Endothelial cell (in vitro differentiated cells): ENCODE measurements at regions not wholly inside any gene's neighbourhood (a gene's known extent, or its start where the extent isn't known, plus 50 kb on each side); places are given as distances from the start of the nearest gene placed in this dataset.

ENCODE experiments used
- DNase-seq: peaks from one replicate; pipeline ENCODE4 v3.0.0; 2021; ENCODE audit warnings: low spot score
- H3K27ac Mint-ChIP-seq: one replicate; pipeline ENCODE4 v1.8.0; 2021; ENCODE audit warnings: mixed read lengths, inconsistent platforms; ENCODE audit not compliant: unreplicated experiment
- H3K27me3 Mint-ChIP-seq: one replicate; pipeline ENCODE4 v1.8.0; 2021; ENCODE audit warnings: mild to moderate bottlenecking, moderate library complexity, mixed read lengths, inconsistent platforms; ENCODE audit not compliant: unreplicated experiment
- H3K36me3 Mint-ChIP-seq: one replicate; pipeline ENCODE4 v1.8.0; 2021; ENCODE audit warnings: mild to moderate bottlenecking, low read depth, mixed read lengths, inconsistent platforms; ENCODE audit not compliant: unreplicated experiment
- H3K4me1 Mint-ChIP-seq: one replicate; pipeline ENCODE4 v1.8.0; 2021; ENCODE audit warnings: mild to moderate bottlenecking, mixed read lengths, inconsistent platforms; ENCODE audit not compliant: unreplicated experiment
- H3K4me3 Mint-ChIP-seq: one replicate; pipeline ENCODE4 v1.8.0; 2021; ENCODE audit warnings: mild to moderate bottlenecking, mixed read lengths, inconsistent platforms; ENCODE audit not compliant: unreplicated experiment
- H3K9me3 Mint-ChIP-seq: one replicate; pipeline ENCODE4 v1.8.0; 2021; ENCODE audit warnings: mixed read lengths, inconsistent platforms; ENCODE audit not compliant: unreplicated experiment
- TF ChIP-seq, protein P1 (sequence below): fragments of 200-600 bp; sonication (generic); IDR thresholded peaks from one replicate; pipeline ENCODE4 v1.5.0; 2021; ENCODE audit warnings: antibody characterized with exemption; ENCODE audit not compliant: unreplicated experiment

DNA sequence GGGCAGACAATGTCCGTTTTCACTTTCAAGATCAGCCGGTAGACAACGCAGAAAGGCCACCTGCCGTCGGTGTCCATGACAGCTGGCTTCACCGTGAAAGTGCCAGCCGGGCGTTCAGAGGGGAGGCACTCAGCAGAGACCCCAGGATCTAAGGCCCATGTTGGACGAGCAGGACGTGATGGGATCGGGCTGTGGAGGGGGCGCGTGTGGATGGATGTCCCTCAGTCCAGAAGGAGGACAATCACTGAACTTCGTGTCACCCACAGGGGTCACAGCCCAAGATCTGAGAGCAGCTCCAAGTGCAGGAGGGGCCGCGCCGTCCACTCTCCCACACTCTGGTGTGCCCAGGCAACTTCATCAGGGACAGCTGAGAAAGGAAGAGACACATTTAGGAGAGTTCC lies 164.4 kb downstream of the BRD1 start:
- Mint-ChIP-seq H3K4me3 (no peak overlapping the region), H3K9me3 (no peaks in the 10 kb centered on the region), H3K36me3 (no peaks in the 10 kb centered on the region), H3K27ac (no peak overlapping the region), H3K27me3 (peaks cover 8% of the 10 kb centered on the region), H3K4me1 (peaks cover 41% of the 10 kb centered on the region)
- TF ChIP-seq, protein P1, sequence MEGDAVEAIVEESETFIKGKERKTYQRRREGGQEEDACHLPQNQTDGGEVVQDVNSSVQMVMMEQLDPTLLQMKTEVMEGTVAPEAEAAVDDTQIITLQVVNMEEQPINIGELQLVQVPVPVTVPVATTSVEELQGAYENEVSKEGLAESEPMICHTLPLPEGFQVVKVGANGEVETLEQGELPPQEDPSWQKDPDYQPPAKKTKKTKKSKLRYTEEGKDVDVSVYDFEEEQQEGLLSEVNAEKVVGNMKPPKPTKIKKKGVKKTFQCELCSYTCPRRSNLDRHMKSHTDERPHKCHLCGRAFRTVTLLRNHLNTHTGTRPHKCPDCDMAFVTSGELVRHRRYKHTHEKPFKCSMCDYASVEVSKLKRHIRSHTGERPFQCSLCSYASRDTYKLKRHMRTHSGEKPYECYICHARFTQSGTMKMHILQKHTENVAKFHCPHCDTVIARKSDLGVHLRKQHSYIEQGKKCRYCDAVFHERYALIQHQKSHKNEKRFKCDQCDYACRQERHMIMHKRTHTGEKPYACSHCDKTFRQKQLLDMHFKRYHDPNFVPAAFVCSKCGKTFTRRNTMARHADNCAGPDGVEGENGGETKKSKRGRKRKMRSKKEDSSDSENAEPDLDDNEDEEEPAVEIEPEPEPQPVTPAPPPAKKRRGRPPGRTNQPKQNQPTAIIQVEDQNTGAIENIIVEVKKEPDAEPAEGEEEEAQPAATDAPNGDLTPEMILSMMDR, result no peak
- no peak for DNase-seq

DNA sequence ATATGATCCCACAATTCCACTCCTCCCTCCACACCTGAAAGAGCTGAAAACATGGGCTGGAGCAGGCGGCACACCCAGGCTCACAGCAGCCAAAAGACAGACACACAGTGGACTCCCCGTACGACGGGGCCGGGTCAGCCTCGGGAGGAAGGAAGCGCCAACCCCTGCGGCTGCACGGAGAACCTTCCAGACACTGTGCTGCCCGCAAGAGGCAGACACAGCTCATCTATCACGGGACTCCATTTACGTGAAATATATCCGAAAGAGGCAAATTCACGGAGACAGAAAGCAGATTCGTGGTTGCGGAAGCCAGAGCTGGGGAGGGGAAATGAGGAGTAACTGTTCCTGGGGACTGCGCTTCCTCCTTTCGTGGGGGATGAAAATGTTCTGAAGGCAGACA lies 165.0 kb downstream of the BRD1 start:
- Mint-ChIP-seq H3K4me3 (peak overlapping the region; percentile 47), H3K9me3 (no peaks in the 10 kb centered on the region), H3K27me3 (peaks cover 9% of the 10 kb centered on the region), H3K36me3 (no peaks in the 10 kb centered on the region), H3K4me1 (peaks cover 47% of the 10 kb centered on the region), H3K27ac (peak overlapping the region; percentile 16)
- DNase-seq, result no peak
- TF ChIP-seq, protein P1, result no peak

DNA sequence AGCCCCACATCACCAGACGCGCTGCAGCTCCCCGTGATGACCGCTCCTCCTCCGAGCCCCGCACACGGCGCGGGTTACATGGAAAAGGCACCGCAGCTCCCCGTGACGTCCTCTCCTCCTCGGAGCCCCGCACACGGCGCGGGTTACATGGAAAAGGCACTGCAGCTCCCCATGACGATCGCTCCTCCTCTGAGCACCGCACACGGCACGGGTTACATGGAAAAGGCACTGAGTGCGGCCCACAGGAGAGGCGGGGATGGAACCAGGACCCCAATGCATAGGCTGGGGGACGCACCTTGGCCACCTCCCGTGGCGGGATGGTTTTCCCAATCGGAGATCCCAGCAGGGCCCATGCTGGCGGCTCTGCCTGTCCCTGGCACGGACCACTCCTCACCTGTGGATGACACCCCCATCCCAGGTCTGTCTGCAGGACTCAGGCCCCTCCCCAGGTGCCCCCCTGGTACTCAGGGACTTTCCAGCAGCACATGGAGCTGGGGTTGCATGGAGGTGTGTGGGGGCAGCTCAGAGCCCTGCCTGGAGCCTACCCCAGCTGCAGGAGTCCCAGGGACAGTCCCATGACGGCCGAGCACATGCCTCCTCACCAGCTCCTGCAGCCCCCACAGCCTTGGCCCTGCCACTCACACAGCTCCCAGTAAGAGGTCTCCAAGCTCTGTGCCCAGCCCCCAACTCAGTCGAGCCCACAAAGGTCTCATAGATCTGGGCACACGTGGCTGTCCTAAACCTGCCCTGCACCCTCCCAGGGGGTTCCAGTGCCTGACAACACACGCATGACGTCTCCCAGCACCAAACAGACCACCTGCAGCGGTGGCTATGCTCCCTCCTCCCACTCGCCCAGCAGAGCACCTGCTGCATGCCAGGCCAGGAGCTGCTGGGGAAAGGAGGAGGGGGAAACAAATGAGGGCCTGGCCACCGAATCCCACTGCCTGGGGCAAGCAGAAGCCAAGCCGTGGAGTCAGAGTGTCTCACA lies 166.6 kb downstream of the BRD1 start:
- Mint-ChIP-seq H3K4me1 (peaks cover 41% of the 10 kb centered on the region), H3K4me3 (no peak overlapping the region), H3K36me3 (peaks cover 4% of the 10 kb centered on the region), H3K9me3 (no peaks in the 10 kb centered on the region), H3K27ac (no peak overlapping the region), H3K27me3 (peaks cover 6% of the 10 kb centered on the region)
- no peak for DNase-seq
- TF ChIP-seq, protein P1, result no peak

DNA sequence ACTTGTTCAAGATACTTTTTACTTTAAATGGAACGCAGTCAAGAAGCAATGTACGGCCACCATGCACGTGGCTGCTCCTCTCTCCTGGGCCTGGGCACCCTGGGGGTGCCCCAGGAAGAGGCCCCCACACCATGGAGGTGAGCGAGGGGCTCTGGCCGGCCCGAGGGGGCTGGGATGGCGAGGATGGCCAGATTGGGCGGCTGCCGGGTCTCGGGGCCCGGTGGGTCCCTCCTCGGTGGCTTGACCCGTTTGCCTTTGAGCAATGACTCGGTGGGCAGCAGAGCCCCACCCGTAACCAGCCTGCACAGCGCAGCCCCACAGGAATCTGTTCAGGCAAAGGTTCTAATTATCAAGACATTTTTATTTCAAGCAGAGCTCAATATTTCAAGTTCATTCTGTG lies 167.4 kb downstream of the BRD1 start:
- peaks cover 3% of the 10 kb centered on the region for H3K27me3 Mint-ChIP-seq
- no peak overlapping the region for H3K27ac Mint-ChIP-seq
- no peak overlapping the region for H3K4me3 Mint-ChIP-seq
- H3K4me1 Mint-ChIP-seq, result peaks cover 36% of the 10 kb centered on the region
- H3K36me3 Mint-ChIP-seq, result peaks cover 4% of the 10 kb centered on the region
- no peaks in the 10 kb centered on the region for H3K9me3 Mint-ChIP-seq
- TF ChIP-seq, protein P1, result no peak
- no peak for DNase-seq

DNA sequence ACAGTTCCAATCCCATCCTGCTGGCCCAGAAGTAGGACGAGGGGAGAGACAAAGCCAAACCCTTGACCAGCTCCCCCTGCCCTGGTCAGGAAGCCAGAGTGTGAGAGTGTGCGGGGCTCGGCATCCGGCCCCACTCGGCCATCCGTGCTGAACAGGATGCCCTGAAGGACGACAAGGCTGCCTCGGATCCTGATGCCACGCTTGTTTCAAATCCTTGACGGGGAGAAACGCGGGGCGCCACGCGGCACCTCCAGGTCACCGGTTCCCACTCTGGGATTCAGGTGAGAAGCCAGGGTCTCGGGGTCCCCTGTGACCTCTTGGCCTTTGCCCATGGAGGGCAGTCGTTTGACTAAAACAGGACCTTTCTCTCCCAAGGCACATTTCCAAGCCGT lies 167.8 kb downstream of the BRD1 start:
- Mint-ChIP-seq H3K9me3 (no peaks in the 10 kb centered on the region), H3K27ac (no peak overlapping the region), H3K27me3 (peaks cover 3% of the 10 kb centered on the region), H3K4me3 (no peak overlapping the region), H3K4me1 (peaks cover 34% of the 10 kb centered on the region), H3K36me3 (peaks cover 4% of the 10 kb centered on the region)
- DNase-seq, result no peak
- TF ChIP-seq, protein P1, result no peak
